GM19467 (cell line): ENCODE measurements at regions not wholly inside any gene's neighbourhood (a gene's known extent, or its start where the extent isn't known, plus 50 kb on each side); places are given as distances from the start of the nearest gene placed in this dataset.
A peak's percentile ranks its signal among the peaks of the same experiment; 100 is the strongest.

Experiments
- ATAC-seq: cut with Tn5 transposase; IDR thresholded peaks from one replicate; pipeline ENCODE4 v1.9.1; 2021; ENCODE audit warnings: mild to moderate bottlenecking, moderate library complexity; ENCODE audit not compliant: unreplicated experiment

DNA sequence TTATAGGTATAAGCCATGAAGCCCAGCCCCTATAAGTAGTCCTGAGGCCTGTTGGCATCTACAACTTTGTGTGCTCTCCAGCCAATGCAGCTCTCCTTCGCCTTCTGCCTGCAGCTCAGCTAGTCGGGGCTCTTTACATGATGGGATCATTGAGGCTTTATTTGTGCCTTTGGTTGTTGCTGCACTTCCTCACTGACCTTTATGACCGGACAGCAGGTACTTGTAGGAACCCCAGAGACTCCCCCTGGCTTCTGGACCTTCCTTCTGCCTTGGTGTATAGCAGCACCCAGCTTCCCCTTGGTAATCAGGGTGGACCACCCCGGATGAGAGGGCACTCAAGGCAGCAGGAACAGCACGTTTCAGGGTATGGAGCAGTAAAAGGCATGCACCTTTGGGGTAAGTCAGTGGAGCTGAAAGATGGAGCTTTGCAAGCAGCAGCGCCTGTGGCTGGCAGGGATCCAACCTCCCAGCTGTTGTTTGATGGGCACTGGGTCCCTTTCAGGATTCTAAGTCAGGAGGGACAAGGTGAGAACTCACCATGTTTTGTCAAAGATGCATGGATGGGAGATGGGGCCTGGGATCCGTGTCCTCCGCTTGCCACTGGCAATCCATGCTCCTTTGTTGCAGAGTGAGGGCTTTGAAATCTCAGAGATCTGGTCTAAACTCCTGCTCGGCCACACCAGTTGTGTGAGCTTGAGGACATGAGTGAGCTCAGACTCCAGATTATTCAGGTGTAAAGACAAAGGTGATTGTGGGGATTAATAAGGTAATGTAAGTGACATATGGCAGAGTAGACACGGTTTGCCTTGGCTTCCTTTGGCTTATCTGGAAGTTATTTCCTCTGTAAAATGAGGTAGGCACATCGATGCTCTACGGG is 65.1 kb upstream of the KLF13 start:
- no peak for ATAC-seq

GRCh38 chr15:31262143-31262530 is 64.5 kb upstream of the KLF13 start:
- ATAC-seq: no peak

DNA sequence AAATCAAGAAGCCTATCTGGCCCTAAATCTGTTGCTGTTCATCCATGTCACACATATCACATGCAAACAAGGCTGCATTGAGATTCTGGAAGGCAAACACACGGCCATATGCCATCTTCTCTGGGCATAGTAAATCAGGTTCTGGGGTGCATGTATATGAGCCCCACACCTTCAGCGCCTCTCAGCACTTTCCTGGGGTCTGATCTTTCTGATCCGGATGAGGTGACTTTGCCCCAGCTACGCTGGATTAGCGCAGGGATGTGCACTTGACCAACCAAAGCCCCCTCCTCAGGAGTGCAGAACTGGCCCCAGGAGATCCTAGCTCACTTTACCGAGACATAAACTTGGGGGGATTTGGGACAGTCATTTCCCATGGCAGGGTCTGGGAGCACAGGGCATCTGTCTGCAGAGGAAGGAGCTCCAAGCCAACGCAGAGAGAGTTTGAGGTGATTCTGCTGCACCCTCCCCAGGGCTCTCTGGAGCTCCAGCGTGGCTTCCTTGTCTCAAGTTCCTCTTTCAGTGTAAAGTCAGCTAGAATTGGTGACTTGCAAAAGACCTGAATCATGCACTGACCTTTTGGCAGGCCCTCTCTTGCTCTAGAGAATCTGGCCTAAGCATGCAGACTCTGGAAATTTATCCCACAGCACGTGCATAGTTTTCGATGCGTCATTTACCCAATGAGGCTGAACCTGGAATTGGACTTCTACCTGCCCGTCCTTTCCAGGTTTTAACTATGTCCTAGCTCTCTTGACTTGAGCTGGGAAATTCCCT is 63.5 kb upstream of the KLF13 start:
- ATAC-seq: peak; percentile 27

DNA sequence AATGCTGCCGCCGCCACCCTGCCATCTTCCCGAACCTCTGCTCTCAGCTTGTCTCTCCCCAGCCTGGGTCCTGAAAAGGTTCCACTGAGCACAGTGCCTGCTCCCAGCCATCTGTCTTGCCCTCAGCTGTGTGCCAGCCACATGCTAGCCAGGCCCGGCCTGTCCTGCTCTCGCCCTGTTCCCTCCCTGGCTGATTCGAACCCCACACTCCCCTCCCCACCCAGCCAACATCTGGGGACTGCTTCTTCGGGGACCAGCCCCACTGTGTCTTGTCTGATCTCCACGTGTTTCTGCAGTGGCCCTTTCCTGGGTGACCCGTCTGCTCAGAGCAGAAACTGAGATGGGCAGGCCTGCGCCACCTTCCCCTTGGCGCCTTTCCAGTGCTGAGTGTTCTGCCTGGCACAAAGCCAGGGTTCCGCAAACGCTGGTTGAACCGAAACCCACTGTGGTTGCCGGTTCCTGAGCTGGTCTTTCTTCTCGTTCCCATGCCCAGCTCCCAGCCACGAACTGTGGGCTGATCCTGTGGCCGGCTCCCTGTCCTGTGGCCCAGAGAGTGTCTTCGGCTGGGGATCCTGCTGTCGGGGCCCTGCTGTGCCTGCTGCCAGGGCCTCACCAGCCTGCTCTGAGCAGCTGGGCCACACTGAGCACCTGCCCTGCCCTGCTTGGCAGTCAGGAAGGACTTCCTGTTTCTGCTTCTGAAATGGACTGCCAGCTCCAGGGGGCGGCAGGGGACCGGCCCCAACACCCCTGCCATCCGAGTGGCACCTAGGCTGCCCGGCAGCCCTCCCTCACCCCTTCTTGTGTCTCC is 62.7 kb upstream of the KLF13 start:
- ATAC-seq: no peak

DNA sequence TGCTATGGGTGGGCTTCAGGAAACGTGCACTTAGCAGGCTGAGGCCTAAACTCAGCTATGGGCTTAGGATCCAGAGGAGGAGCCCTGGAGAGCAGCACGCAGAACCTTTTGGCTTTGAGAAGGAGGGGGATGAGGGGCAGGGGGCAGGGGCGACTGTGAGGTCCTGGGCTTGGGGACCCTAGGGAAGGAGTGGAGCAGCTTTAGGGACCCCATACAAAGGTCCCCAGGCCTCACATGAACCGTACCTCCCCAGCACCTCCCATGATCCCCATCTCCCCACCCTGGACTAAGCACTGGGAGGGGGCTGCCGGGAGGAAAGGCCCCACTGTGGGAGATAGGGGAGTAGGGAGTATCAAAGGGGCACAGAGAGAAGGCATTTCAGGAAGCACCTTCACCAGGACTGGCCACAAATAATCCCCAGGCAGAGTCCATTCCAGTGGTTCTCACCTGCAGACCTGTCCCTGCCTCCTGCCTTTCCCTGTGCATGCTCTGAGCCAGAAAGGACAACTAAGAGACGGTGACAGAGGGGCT is 62.0 kb upstream of the KLF13 start:
- ATAC-seq: no peak

DNA sequence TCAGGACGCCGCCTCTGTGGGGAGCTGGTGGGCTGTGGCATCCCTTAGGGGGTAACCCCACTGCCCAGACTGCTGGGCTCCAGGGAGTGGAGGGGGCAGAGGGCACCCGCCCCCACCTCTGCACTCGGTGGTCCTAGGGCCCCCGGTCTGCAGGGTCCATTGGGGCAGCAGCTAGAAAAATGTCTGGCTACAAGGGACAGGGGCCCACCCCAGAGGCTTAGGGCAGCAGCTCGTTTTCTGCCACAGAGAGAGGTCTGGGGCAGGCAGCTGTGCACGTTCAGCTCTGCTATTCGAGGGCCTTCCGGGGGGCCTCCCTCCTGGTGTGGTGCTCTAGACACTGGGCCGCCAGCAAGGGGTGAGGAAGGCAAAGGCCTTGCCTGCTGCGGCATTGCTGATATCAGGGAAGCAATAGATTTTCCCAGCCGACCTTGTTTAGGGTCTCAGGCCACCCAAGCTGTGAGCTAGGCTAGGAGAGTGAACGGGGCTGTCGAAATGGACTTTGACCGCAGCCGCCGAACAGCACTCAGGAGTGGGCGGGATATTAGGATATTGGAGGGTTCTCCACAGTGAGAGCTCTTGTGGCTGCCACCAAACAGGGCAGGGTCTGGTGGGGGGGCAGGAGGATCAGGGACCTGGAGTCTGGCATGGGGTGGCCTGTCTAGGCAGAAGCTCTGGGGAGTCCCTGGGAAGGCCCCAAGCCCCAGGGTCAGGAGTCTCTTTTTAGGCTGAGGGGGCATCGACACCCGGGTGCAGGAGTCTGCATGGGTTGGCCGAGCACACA is 61.4 kb upstream of the KLF13 start:
- ATAC-seq: no peak

DNA sequence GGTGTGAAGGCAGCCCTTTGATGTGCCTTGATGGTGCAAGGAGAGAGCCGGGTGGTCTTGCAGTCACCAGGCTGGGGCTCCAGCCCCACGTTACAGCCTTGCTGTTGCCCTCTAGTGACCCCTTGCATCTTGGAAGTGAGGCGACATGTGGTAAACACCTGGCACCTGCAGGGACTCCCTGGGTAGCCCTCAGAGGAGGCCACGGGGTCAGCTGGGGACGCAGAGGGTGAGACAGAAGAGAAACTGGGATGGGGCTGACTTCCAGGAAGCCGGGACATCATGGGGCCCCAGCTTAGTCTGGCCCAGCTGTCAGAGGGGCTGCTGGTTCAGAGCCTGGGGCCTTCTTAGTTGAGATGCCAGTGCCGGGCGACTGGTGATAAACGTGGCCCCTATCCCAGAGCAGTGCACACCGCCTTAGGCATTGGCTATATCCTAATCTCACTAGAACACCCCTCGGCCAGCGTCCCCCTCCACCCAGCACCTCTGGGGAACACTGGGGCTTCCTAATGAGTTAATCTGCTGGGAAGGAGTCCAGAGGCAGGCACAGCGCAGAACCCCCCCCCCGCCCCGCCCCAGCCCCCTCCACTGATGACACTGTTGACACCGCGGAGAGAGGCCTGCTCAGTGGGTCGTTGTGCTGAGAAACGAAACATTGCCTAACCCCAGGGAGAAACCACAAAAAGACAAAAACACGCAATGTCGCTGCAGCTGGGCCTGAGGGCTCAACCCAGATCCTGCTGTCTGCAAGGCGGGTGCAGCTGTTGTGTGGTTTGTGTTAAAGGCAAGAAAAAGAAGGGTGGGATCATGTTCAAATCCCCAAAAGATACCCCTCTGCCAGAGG is 60.5 kb upstream of the KLF13 start:
- ATAC-seq: peak; percentile 46

- ATAC-seq: peak; percentile 20
These were observed 59.9 kb upstream of the KLF13 start for GRCh38 chr15:31266712-31267111.

DNA sequence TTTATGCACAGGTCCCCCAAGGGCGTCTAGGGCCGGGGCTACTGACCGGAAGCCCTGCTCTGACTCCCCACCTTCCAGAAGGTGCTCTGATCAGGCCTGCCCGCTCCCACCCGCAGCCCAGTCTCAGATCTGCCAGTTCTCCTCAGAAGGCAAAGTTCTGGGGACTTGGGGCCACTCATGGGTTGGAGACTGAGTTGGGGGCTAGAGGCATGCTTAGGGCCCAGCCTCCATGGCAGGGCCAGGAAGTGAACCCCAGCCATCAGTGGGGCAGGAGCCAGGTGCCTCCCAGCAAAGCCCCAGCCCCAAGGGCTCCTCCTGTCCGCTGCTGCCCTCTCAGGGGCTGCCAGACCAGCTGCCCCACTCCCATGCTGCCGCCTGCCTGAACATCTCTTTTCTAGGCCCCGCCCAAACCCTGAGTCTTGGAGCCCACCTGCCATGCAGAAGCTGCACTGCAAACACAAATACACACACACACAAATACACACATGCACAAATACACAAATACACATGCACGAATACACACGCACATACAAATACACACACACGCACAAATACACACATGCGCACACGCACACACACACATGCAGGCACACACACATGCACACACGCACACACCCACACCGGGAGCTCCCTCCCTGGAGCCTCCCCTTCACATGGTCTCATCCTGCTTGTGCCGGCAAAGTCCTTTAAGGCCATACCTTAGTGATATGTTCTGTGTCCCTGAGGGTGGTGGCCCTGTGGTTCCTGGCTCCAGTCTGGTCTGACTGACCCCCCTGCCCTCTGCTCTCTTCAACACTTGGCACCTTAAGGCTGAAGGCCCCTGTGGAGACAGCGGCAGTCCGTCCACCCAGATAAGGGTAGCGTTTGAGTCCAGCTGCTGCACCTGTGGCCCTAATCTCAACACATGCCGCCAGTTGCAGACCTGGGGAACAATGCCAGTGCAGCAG is 59.2 kb upstream of the KLF13 start:
- ATAC-seq: no peak

- no peak for ATAC-seq
These were observed 58.5 kb upstream of the KLF13 start for GRCh38 chr15:31268108-31268501.

- no peak for ATAC-seq
These were observed 57.5 kb upstream of the KLF13 start for GRCh38 chr15:31268911-31269784.

DNA sequence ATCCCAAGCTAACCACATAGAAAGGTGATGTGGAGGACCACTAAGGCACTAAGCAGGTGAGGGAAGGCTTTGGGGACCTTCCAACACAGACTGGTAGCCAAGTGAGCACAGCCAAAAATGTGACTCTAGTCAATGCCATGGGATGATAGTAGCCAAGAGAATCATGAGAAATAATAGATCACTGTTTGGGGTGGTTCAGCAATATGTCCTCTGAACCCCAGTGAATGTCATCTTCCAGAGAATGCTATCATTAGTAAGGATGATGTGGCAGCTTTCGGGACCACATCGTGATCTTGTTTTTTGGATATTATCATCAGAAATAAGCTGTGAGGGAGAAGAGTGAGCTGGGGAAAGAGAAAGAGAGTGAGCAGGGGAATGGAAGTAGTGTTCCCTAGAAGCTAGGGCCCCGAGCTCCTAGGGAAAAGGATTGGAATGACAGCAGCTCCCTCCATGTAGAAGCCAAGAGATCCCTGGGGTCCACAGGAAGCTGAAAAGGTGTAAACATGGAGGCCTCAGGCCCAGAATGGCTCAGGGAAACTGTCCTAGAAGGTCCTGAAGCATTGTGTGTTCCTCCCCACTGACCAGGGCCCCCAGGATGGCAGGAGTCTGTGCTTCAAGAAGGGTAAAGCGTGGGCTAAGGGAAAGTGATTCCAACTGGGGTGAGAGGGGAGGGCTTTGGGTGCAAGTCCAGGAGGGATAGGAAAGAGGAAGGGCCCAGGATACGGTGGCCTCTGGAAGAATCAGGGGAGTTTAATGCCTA is 56.6 kb upstream of the KLF13 start:
- no peak for ATAC-seq

DNA sequence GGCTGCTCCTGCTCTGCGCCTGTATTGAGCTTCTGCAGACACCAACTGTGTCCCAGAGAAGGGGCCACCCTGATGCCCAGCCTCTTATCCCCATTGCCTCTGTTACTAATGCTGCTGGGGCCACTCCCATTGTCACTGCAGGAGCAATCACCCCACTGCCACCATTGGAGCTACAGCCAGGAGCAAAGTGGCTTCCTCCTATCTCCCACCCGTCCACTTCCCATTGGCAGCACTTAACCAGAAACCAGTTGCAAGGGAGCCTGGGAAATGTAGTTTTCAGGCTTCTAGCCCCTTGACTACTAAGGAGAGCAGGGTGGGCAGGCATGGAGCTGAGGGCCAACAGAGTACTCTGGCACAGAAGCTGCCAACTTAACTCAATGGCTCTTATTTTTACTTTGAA is 55.9 kb upstream of the KLF13 start:
- ATAC-seq: no peak

GRCh38 chr15:31271224-31271635 is 55.4 kb upstream of the KLF13 start:
- ATAC-seq: no peak

- no peak for ATAC-seq
These were observed 54.7 kb upstream of the KLF13 start for GRCh38 chr15:31271711-31272557.
